GM21619 (cell line): ENCODE measurements at regions not wholly inside any gene's neighbourhood (a gene's known extent, or its start where the extent isn't known, plus 50 kb on each side); places are given as distances from the start of the nearest gene placed in this dataset.
A peak's percentile ranks its signal among the peaks of the same experiment; 100 is the strongest.
"Not testable (repeated sequence)": the region's sequence is repeated elsewhere in the genome, so short reads cannot be mapped to it uniquely, and the experiment has no call there.

ENCODE experiments used
- ATAC-seq: cut with Tn5 transposase; IDR thresholded peaks from one replicate; pipeline ENCODE4 v1.9.1; 2021; ENCODE audit not compliant: unreplicated experiment

GRCh38 chr12:13570005-13570694, 373.6 kb downstream of the EMP1 start:
- ATAC-seq: no peak

- no peak for ATAC-seq
These were observed 369.8 kb downstream of the EMP1 start for GRCh38 chr12:13566292-13566691.

- ATAC-seq: no peak
These were observed 367.8 kb downstream of the EMP1 start for GRCh38 chr12:13564266-13564810.

- no peak for ATAC-seq
These were observed 367.2 kb downstream of the EMP1 start for GRCh38 chr12:13563743-13564125.

- ATAC-seq: no peak
These were observed 366.6 kb downstream of the EMP1 start for GRCh38 chr12:13562915-13563742.

- no peak for ATAC-seq
These were observed 365.4 kb downstream of the EMP1 start for GRCh38 chr12:13561923-13562322.

GRCh38 chr12:13559318-13559978, 362.9 kb downstream of the EMP1 start:
- no peak for ATAC-seq

- no peak for ATAC-seq
These were observed 356.3 kb downstream of the EMP1 start for GRCh38 chr12:13552830-13553229.

- ATAC-seq: no peak
These were observed 350.8 kb downstream of the EMP1 start for GRCh38 chr12:13547283-13547682.

- no peak for ATAC-seq
These were observed 349.7 kb downstream of the EMP1 start for GRCh38 chr12:13546231-13546630.

GRCh38 chr12:13539051-13539450, 342.5 kb downstream of the EMP1 start:
- no peak for ATAC-seq

GRCh38 chr12:13538136-13538535, 341.6 kb downstream of the EMP1 start:
- no peak for ATAC-seq

GRCh38 chr12:13537623-13538022, 341.1 kb downstream of the EMP1 start:
- ATAC-seq: peak; percentile 56

- peak; percentile 96 for ATAC-seq
These were observed 339.8 kb downstream of the EMP1 start for GRCh38 chr12:13536219-13536910.

GRCh38 chr12:13534645-13535398, 338.3 kb downstream of the EMP1 start:
- ATAC-seq: no peak

- ATAC-seq: no peak
These were observed 337.7 kb downstream of the EMP1 start for GRCh38 chr12:13534242-13534641.

GRCh38 chr12:13530966-13531365, 334.4 kb downstream of the EMP1 start:
- ATAC-seq: no peak

GRCh38 chr12:13526185-13526921, 329.8 kb downstream of the EMP1 start:
- not testable (repeated sequence) for ATAC-seq

GRCh38 chr12:13523536-13524307, 327.2 kb downstream of the EMP1 start:
- ATAC-seq: no peak
